Islet of Langerhans (tissue), 1 donor: ENCODE measurements at regions not wholly inside any gene's neighbourhood (a gene's known extent, or its start where the extent isn't known, plus 50 kb on each side); places are given as distances from the start of the nearest gene placed in this dataset.
A peak's percentile ranks its signal among the peaks of the same experiment; 100 is the strongest.
"Not testable (repeated sequence)": the region's sequence is repeated elsewhere in the genome, so short reads cannot be mapped to it uniquely, and the experiment has no call there.

Source experiments
- FAIRE-seq: peaks from one replicate; lab custom pipeline; 2011; peaks lifted over from hg19 to GRCh38; lab: Jason Lieb, UNC

GRCh38 chr1:164443836-164444235, 115.1 kb upstream of the PBX1 start:
- no peak for FAIRE-seq

DNA sequence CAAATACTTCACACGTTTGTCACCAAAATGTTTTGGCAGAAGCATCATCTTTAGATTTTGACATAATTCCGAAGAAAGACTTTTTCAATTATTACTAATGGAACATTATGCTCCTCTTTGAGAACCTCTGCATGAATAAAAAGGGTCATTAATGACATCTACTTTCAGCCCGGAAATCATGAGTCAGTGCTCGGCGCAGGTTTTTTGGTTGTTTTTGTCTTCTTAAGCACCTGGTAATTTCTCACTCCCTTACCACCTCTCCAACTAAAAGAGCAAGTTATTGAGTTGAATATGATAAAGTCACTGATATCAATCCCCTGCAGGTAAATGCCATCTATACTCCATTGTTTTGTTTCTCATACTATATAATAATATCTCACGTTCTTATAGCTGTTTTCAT, 113.0 kb upstream of the PBX1 start:
- no peak for FAIRE-seq

DNA sequence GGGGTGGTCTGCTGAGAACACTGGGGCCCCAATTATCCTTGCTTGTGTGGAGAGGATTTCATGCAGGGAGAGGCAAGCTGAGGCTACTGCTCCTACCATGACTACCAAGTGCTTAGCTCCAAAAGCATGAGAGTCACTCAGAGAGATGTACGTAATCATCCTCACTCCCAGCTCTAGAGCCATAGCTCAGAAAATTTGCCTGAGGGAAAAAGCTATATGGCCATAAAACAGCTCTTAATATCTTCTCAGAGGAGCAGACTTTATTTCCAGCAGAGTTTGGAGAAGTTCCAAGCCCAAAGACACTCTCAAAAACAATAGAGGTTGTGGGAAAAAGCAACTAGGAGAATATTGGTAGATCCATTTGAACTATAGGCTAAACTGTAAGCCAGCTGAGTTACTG, 106.4 kb upstream of the PBX1 start:
- FAIRE-seq: no peak

DNA sequence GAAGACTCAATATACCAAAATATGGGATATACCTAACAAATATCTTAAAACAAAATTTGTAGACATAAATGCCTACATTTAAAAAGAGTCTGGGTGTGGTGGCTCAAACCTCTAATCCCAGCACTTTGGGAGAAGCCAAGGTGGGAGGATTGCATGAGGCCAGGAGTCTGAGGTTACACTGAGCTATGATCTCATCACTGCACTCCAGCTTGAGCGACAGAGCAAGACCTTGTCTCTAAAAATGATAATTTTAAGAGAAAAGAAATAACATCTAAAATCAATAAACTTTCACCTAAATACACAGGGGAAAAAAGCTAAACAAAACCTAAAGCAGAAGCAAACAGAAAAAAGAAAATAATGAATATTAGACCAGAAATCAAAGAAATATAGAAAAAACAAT, 102.7 kb upstream of the PBX1 start:
- FAIRE-seq: no peak

DNA sequence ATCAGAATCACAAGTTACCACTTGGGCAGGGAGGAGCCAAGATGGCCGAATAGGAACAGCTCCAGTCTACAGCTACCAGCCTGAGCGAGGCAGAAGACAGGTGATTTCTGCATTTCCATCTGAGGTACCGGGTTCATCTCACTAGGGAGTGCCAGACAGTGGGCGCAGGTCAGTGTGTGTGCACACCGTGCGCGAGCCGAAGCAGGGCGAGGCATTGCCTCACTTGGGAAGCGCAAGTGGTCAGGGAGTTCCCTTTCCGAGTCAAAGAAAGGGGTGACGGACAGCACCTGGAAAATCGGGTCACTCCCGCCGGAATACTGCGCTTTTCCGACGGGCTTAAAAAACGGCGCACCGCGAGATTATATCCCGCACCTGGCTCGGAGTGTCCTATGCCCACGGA, 99.8 kb upstream of the PBX1 start:
- not testable (repeated sequence) for FAIRE-seq

- no peak for FAIRE-seq
Observed at GRCh38 chr1:164466001-164466421, 93.0 kb upstream of the PBX1 start.

DNA sequence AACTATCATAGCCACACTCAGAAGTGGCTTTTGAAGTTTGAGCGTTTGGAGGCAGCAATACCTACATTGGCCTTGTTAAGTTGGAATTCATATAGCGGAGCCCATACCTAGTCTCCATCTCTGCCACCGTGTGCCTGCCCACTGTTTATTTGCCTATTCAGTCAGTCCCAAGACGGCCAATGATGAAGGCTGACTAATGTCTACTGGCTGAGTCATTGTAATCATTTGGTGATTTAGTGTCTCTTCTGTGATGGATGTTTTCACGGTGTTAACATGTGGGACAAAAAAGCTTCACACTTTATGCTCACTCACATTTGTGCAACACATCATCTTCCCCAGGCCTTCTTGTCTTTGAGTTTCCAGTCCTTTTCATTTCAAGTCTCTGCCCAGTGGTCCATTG, 92.6 kb upstream of the PBX1 start:
- no peak for FAIRE-seq

- no peak for FAIRE-seq
Observed at GRCh38 chr1:164470996-164471395, 88.0 kb upstream of the PBX1 start.

DNA sequence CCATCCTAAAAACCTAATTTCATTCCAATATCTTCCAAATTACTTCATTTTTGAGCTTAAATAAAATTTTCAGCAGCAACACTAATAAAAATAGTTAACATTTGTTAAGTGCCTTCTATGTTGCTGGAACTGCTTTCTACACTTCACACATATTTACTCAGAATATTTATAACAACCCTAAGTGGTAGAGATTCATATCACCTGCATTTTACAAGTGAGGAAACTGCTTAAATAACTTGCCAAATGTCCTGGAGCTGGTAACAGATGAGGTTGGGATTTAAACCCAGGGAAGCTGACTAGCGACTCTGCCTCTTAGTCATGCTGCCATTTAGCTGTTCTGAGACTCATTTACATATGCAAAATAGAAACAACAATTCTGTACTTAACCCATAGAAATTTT, 86.1 kb upstream of the PBX1 start:
- no peak for FAIRE-seq

DNA sequence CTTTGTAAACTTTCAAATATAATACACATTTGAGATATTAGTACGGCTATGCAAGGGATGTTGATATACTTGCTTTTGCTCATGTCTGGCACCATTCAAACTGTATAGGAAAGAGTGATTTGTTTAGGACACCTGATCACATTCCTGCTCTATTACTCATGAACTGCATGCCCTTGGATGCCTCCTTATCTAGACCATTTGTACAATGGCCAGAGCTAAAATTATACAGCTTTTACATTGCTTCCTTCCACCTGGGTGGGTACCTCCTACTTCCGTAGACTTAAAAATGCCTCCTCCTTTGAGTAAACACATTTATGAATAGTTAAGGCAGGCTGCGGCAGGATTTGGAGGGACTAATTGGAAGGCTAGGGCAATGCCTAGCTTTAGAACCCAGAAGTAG, 85.4 kb upstream of the PBX1 start:
- FAIRE-seq: no peak

GRCh38 chr1:164475834-164476233, 83.2 kb upstream of the PBX1 start:
- FAIRE-seq: no peak

GRCh38 chr1:164477343-164477742, 81.6 kb upstream of the PBX1 start:
- FAIRE-seq: no peak

DNA sequence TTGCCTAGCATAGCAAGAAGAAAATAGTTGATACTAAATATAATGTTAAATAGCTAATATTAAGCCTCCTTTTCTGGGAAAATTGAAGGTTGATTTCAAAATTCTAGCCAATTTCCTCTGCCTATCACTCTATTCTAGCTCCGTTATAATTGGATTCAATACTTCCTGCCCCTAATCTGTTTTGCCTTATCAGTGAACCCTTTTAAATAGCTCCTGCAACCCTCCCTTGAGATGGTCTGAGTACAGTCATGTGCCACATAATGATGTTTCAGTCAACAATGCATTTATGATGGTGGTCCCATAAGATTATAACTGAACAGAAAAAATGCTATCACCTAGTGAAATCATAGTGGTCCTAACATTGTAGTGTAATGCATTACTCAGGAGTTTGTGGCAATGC, 79.7 kb upstream of the PBX1 start:
- peak; percentile 24 for FAIRE-seq

DNA sequence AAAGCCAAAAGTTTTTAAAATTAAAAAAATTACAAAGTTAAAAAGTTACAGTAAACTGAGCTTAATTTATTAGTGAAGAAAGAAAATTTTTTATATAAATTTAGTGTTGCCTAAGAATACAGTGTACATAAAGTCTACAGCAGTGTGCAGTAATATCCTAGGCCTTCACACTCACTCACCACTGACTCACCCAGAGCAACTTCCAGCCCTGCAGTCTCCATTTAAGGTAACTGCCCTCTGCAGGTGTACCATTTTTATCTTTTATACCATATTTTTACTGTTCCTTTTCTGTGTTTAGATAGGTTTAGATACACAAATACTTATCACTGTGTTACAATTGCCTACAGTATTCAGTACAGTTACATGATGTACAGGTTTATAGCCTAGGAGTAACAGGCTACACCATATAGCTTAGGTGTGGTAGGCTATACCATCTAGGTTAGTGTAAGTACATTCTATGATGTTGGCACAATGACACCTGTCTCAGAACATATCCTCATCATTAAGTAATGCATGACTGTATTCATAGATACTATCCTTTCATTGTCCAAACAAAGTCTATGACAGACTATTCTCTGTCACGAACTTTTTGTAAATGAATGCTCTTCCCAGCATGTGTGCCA, 78.6 kb upstream of the PBX1 start:
- FAIRE-seq: no peak

DNA sequence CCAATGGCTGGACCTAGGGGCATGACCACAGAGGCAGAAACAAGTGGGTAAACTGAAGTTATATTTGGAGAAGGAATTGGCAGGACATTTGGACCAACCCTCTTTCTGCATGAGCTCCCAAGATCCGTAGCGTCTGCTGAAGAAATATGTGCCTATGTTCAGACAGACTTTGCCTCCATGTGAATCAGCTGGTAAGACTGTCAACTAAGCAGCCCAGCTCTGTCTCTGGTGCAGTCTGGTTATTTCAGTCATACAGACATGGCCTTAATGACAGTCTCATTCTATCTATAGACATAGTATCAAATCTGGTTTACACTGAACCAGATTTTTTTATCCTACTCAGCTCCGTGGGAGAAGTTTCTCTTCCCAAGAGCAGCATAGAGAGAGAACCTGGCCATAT, 63.1 kb upstream of the PBX1 start:
- FAIRE-seq: no peak

DNA sequence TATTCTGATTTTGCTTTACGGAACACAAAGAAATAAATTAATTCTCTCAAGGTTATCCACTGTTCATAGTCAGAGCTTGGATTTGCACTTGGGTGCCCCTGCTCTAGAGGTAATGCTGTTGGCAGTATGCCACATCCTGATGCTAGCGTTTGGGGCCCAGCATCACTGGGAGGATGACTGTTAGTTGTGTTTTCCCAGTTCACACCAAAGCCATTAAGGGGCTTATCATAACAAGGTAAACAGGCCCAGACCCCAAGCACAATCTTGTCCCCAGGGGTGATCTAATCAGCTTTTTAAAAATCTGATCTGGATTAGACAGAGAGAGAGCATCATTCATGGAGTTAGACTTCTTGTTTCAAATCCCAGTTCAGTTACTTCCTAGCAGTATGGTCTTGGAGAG, 60.2 kb upstream of the PBX1 start:
- FAIRE-seq: no peak

DNA sequence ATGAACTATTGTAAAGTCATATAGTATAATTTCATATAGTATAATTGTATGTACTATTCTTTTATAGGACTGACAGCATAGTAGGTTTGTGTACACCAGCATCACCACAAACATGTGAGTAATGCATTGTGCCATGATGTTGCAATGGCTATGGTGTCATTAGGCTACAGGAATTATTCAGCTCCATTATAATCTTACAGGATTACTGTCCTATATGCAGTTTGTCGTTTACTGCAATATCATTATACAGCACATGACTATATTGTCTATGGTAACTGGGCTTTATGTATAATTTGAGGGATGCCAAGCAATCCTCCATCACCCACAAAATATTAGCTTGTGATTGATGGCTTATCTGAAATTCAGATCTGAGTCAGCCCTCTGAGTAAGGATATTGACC, 54.2 kb upstream of the PBX1 start:
- FAIRE-seq: no peak
